ENCODE measurements at regions not wholly inside any gene's neighbourhood (a gene's known extent, or its start where the extent isn't known, plus 50 kb on each side); places are given as distances from the start of the nearest gene placed in this dataset.

GRCh38 chr12:85557850-85558249, 277.8 kb downstream of the ALX1 start:
- FAIRE-seq (no peak), ATAC-seq (no peak), DNase-seq (ENCODE audit: extremely low read depth in 1 of 4, low spot score in 3 of 4) (no peak)
- Histone ChIP-seq H3K79me2 (ENCODE audit: control insufficient read depth, insufficient read depth, low read length) (no peaks in the 10 kb centered on the region), H3K27me3 (ENCODE audit: control insufficient read depth in 2 of 2, insufficient read depth in 2 of 2, low read length in 2 of 2) (no peaks in the 10 kb centered on the region), H4K20me1 (replicated peaks; ENCODE audit: control insufficient read depth, insufficient read depth, low read length) (no peaks in the 10 kb centered on the region), H3K36me3 (ENCODE audit: control insufficient read depth, insufficient read depth, low read length) (no peaks in the 10 kb centered on the region), H3K4me3 (no peak overlapping the region), H3K4me1 (replicated peaks in 1 of 2; ENCODE audit: control insufficient read depth in 2 of 2, insufficient read depth in 2 of 2, low read length in 2 of 2) (no peaks in the 10 kb centered on the region), H3K4me2 (ENCODE audit: insufficient read depth, low read length) (no peak overlapping the region), H3K27ac (ENCODE audit: extremely low read depth, low read depth, low read length) (no peak overlapping the region), H3K9me3 (replicated peaks; ENCODE audit: control insufficient read depth, insufficient read depth, low read depth, low read length) (no peaks in the 10 kb centered on the region; the same call in 1 of the 2 replicates), H3K9ac (ENCODE audit: insufficient read depth in 1 of 2, low read depth in 2 of 2, low read length in 2 of 2) (no peak overlapping the region), H2AFZ (ENCODE audit: low read depth, low read length) (no peak overlapping the region), H3K9me1 (ENCODE audit: control insufficient read depth, insufficient read depth, low read length) (no peaks in the 10 kb centered on the region)
- intact Hi-C loops (cut with micrococcal nuclease), result no loop called here
- ChIA-PET CTCF (ENCODE audit: low intra/inter-chr PET ratio) (no interaction called here), POLR2A (no interaction called here)
- 0% methylated on average over 1 of the region's 1 CpG for WGBS (ENCODE audit: insufficient coverage, low coverage, missing lambda C conversion rate)
- TF ChIP-seq ELF4 (CRISPR knock-in tag; IDR thresholded peaks at IDR 0.05), result no peak
- no peak for TF ChIP-seq RUNX1 (IDR thresholded peaks at IDR 0.05; ENCODE audit: low read depth)
- TF ChIP-seq RNF2 (IDR thresholded peaks at IDR 0.05), result no peak
- TF ChIP-seq ZKSCAN1 (IDR thresholded peaks at IDR 0.05; ENCODE audit: low read depth, low read length), result no peak
- TF ChIP-seq SUPT5H (IDR thresholded peaks at IDR 0.05), result no peak
- TF ChIP-seq PHF21A (IDR thresholded peaks at IDR 0.05; ENCODE audit: borderline replicate concordance, low read depth), result no peak
- no peak for TF ChIP-seq PCBP1 (IDR thresholded peaks at IDR 0.05; ENCODE audit: low read depth, low read length, poor library complexity, severe bottlenecking)
- no peak for TF ChIP-seq ADNP (tag; IDR thresholded peaks at IDR 0.05)
- TF ChIP-seq DLX4 (CRISPR knock-in tag; IDR thresholded peaks at IDR 0.05), result no peak
- TF ChIP-seq ZNF655 (CRISPR knock-in tag; IDR thresholded peaks at IDR 0.05), result no peak
- no peak for TF ChIP-seq TBP (optimal IDR thresholded peaks at IDR 0.05; ENCODE audit: low read depth, low read length)
- TF ChIP-seq PATZ1 (CRISPR knock-in tag; IDR thresholded peaks at IDR 0.05; ENCODE audit: borderline replicate concordance), result no peak
- TF ChIP-seq ZNF121 (CRISPR knock-in tag; conservative IDR thresholded peaks at IDR 0.05), result no peak
- no peak for TF ChIP-seq TAF1 (IDR thresholded peaks at IDR 0.05; ENCODE audit: control insufficient read depth, extremely low read depth, insufficient read depth, low read length, severe bottlenecking)
- no peak for TF ChIP-seq ZNF134 (CRISPR knock-in tag; conservative IDR thresholded peaks at IDR 0.05)
- TF ChIP-seq BACH1 (tag; IDR thresholded peaks at IDR 0.05), result no peak
- no peak for TF ChIP-seq POLR2H (tag; IDR thresholded peaks at IDR 0.05; ENCODE audit: low read depth)
- TF ChIP-seq PHTF2 (CRISPR knock-in tag; IDR thresholded peaks at IDR 0.05), result no peak
- no peak for TF ChIP-seq PHF20 (IDR thresholded peaks at IDR 0.05; ENCODE audit: partially characterized antibody)
- no peak for TF ChIP-seq ZNF311 (CRISPR knock-in tag; IDR thresholded peaks at IDR 0.05)
- in situ Hi-C loops (cut with MboI), result no loop called here
- no TSS peak for BruUV-seq (replicated peaks)

Data from K562 (cell line).